GM21423 (cell line): ENCODE measurements at regions not wholly inside any gene's neighbourhood (a gene's known extent, or its start where the extent isn't known, plus 50 kb on each side); places are given as distances from the start of the nearest gene placed in this dataset.

ENCODE experiments used
- ATAC-seq: cut with Tn5 transposase; IDR thresholded peaks from one replicate; pipeline ENCODE4 v1.9.1; 2021; ENCODE audit warnings: mild to moderate bottlenecking, moderate library complexity; ENCODE audit not compliant: unreplicated experiment

GRCh38 chr16:47787696-47788095 lies 326.6 kb downstream of the PHKB start:
- no peak for ATAC-seq

- ATAC-seq = no peak
Measured at GRCh38 chr16:47781673-47782072, 320.5 kb downstream of the PHKB start.

DNA sequence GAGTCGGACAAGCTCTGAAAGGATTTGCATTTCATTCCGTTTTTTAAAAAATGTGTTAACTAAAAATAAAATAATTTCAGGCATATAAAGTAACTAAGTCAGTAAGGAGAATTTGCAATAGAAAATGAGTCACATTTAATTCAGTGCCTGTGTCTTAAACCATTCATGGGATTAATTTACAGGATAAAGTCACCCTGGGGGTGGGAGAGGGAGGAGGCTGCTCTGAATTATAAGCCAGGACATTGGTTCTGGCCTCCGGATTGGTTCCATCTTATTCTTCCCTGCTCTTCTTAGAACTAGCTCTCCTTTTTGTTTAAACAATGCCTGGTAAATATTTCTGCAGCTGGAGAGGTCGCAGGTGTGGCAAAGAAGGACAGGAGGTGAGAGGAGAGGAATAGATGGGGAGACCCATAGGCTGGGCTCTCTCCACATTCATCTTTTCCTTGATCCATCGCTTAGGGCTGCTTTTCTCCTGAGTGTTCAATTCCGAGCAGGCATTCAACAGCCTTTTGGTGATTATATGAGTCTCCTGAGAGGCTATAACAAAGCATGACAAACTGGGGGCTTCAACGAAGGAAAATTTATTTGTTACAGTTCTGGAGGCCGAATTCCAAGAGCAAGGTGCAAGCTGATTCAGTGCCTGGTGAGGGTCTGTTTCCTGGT lies 319.2 kb downstream of the PHKB start:
- no peak for ATAC-seq

- ATAC-seq = peak; percentile 81
Measured at GRCh38 chr16:47779201-47780016, 318.3 kb downstream of the PHKB start.

- ATAC-seq = no peak
Measured at GRCh38 chr16:47778106-47778801, 317.1 kb downstream of the PHKB start.

DNA sequence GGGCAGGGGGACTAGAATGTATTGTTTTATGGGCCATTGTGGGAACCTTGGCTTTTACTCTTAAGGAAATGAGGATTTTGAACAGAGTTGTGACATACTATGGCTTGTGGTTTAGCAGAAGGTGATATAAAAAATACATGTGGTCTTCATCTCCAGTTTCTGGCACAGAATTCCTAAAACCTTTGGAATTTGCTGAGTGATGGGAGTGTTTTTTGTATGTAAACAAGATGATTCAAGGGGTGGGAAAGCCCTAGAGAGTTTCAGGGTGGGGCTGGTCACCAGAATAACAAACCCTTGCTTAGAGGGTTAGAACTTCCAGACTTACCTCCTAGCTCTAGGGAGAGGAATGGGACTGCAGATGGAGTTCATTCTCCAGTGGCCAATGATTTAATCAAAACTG lies 316.1 kb downstream of the PHKB start:
- no peak for ATAC-seq

DNA sequence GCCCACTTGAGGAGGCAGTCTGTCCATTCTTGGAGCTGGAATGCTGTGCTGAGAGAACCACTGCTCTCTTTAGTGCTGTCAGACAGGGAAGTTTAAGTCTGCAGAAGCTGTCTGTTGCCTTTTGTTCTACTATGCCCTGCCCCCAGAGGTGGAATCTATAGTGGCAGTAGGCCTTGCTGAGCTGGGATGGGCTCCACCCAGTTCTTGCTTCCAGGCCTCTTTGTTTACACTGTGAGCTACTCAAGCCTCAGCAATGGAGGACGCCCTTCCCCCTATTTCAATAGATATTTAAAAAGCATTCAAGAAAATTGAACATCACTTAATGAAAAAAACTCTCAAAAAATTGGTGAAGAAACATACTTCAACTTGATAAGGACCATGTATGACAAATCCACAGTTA lies 313.5 kb downstream of the PHKB start:
- ATAC-seq = no peak

DNA sequence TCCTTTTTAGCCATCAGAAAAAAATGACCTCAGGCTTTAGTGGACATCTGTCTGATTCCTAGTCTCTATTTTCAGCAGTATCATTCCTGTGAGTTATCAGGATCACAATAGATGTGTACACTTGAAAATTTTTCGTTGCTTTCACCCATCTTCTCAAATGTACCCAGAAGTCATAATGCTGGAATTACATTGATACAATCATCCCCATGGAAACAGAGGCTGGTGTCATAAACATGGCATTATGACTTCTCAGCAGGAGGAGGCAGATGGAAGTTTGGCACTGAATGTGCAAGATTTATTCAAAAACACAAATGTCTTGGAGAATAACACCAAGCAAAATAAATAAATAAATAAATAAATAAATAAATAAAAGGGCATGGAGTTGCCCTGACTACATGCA lies 292.5 kb downstream of the PHKB start:
- no peak for ATAC-seq
